Thoracic aorta (tissue), 2 donors: ENCODE measurements at regions not wholly inside any gene's neighbourhood (a gene's known extent, or its start where the extent isn't known, plus 50 kb on each side); places are given as distances from the start of the nearest gene placed in this dataset.

Source experiments
- ATAC-seq: fragments of 150-250 bp; one replicate; pipeline ENCODE4 v1.8.0; 2017; ENCODE audit warnings: low read depth; ENCODE audit not compliant: insufficient number of reproducible peaks, low FRiP score
- DNase-seq: peaks from one replicate; pipeline ENCODE4 v3.0.0-alpha.2; 2020; ENCODE audit warnings: low spot score
- H3K27ac ChIP-seq, 2 donors: fragments of 200-600 bp; sonication (generic); 1 replicate in 1 of 2; 2 replicates in 1 of 2; pipeline ENCODE4 v1.5.1; 2016; ENCODE audit warnings: mild to moderate bottlenecking in 2 of 2, moderate library complexity in 2 of 2
- H3K27me3 ChIP-seq: fragments of 200-600 bp; sonication (generic); replicated peaks from 2 replicates; pipeline ENCODE4 v1.6.0; 2016; ENCODE audit warnings: mild to moderate bottlenecking; ENCODE audit not compliant: insufficient read depth
- H3K36me3 ChIP-seq: fragments of 200-600 bp; sonication (generic); one replicate; pipeline ENCODE4 v1.5.1; 2016
- H3K4me1 ChIP-seq, 2 donors: fragments of 200-600 bp; sonication (generic); 1 replicate in 1 of 2; 2 replicates in 1 of 2; pipeline versions ENCODE4 v1.5.1 to v1.6.0; 2016; ENCODE audit warnings: low read depth in 2 of 2, mild to moderate bottlenecking in 1 of 2; ENCODE audit not compliant: control insufficient read depth in 1 of 2
- H3K4me3 ChIP-seq: fragments of 200-600 bp; sonication (generic); 2 replicates; pipeline ENCODE4 v1.5.1; 2016; ENCODE audit warnings: mild to moderate bottlenecking
- H3K9me3 ChIP-seq: fragments of 200-600 bp; sonication (generic); 2 replicates; pipeline ENCODE4 v1.5.1; 2016
- TF ChIP-seq, protein P1 (sequence below): fragments of 200-600 bp; sonication (generic); IDR thresholded peaks from one replicate; pipeline ENCODE4 v1.5.1; 2019; ENCODE audit warnings: antibody characterized with exemption

DNA sequence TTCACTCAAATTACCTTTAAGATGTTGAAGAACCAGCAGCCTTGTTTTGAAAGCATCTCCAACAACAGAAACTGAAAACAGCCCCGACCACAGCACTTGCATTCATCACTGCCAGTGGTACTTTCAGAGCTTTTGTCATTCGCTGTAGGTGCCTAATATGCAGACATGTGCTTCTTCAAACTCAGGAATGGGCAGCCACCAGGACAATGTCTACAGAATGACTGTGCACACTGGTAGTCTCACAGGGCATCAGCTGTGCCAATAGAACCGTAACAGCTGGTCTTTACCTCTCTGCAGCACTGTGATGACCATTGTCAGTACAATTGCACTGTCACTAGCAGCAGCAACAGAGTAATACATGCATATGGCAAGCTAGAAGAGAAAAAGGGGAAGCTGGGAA is 1149.7 kb downstream of the STPG2 start:
- no peak for DNase-seq
- Histone ChIP-seq H3K4me3 (no peak overlapping the region), H3K9me3 (peaks cover 4% of the 10 kb centered on the region), H3K4me1 (no peaks in the 10 kb centered on the region), H3K36me3 (no peaks in the 10 kb centered on the region), H3K27ac (no peak overlapping the region), H3K27me3 (no peaks in the 10 kb centered on the region)
- ATAC-seq: no peak
- TF ChIP-seq, protein P1, sequence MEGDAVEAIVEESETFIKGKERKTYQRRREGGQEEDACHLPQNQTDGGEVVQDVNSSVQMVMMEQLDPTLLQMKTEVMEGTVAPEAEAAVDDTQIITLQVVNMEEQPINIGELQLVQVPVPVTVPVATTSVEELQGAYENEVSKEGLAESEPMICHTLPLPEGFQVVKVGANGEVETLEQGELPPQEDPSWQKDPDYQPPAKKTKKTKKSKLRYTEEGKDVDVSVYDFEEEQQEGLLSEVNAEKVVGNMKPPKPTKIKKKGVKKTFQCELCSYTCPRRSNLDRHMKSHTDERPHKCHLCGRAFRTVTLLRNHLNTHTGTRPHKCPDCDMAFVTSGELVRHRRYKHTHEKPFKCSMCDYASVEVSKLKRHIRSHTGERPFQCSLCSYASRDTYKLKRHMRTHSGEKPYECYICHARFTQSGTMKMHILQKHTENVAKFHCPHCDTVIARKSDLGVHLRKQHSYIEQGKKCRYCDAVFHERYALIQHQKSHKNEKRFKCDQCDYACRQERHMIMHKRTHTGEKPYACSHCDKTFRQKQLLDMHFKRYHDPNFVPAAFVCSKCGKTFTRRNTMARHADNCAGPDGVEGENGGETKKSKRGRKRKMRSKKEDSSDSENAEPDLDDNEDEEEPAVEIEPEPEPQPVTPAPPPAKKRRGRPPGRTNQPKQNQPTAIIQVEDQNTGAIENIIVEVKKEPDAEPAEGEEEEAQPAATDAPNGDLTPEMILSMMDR: no peak

DNA sequence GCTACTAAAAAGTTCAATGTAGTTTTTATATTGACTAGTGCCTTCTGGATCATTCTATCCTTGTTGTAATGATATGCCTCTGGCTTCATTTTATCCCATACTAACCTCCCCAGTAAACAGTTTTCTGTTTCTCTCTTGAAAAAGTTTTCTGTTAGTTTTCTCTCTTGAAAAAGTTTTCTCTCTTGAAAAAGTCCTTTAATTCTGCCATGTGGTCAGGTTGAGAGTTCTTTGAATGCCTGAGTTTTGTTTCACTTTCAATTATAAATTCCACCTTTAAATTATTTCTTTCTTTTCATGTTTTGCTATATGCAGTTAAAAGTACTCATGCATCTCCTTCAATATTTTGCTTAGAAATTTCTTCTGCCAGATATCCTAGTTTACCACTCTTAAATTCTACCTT is 1139.6 kb downstream of the STPG2 start:
- ATAC-seq: no peak
- TF ChIP-seq, protein P1: no peak

DNA sequence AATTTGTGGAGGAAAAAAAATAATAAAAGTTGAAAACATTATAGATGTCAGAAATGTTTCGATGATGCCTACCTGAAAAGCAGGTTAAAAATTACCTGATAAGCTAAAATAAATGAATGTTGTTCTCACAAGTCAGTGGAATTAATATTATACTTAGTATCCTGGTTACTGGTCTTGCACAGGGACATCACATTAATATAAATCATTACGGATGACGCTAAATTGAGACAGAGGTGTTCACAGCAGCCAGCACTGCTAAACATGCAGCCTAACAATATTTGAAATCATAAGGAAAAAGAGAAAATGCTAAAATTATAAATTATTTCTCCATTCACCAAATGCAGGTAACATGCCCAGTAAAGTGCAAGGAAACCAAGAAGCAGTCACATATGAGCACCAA is 1130.0 kb downstream of the STPG2 start:
- H3K36me3 ChIP-seq: no peaks in the 10 kb centered on the region
- DNase-seq: no peak
- no peak overlapping the region for H3K4me3 ChIP-seq
- no peaks in the 10 kb centered on the region for H3K27me3 ChIP-seq
- no peak overlapping the region for H3K27ac ChIP-seq
- H3K9me3 ChIP-seq: no peaks in the 10 kb centered on the region
- ATAC-seq: no peak
- TF ChIP-seq, protein P1: no peak
- no peaks in the 10 kb centered on the region for H3K4me1 ChIP-seq

More for the DNA sequence above, 1139.6 kb downstream of the STPG2 start:
- DNase-seq: no peak
- Histone ChIP-seq H3K27me3 (no peaks in the 10 kb centered on the region), H3K9me3 (no peaks in the 10 kb centered on the region), H3K36me3 (no peaks in the 10 kb centered on the region), H3K4me1 (no peaks in the 10 kb centered on the region), H3K27ac (no peak overlapping the region), H3K4me3 (no peak overlapping the region)

DNA sequence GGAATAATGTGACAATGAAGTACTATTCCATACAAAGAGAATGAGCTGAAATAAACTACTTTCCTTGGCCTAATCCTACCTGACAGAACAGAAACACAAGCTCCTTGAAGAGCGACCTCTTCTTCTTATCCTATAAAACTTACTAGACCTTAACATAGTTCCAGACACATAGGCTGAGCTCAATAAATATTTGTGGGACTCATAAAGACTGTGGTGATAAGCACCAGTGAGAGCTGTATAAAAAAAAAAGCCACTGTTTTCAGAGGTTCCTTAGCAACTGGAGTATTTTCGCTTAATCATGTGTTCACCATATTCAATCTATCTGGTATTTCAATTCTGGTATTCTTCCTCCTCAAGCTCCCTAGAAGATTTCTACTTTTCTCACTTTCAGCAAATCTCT is 1129.6 kb downstream of the STPG2 start:
- DNase-seq: no peak
- Histone ChIP-seq H3K27me3 (no peaks in the 10 kb centered on the region), H3K4me1 (no peaks in the 10 kb centered on the region), H3K27ac (no peak overlapping the region), H3K9me3 (no peaks in the 10 kb centered on the region), H3K4me3 (no peak overlapping the region), H3K36me3 (no peaks in the 10 kb centered on the region)
- no peak for ATAC-seq
- TF ChIP-seq, protein P1: no peak

DNA sequence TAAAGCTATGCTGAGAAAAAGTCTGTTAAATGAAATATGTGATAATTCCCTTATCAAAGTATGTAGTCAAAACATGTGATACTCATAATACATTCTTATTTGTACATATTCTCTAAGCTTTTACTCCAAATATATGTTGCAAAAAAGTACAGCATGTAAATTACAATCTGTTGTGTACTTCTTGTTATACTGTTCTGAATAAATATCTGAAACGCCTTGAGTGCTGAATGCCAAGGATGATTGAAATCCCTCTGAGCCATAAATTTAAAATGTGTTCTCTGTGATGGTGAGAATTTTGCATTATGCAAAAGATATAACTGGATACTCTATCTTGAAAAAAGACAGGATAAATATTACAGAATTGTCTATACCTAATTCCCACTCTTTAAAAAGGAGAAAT is 1128.0 kb downstream of the STPG2 start:
- Histone ChIP-seq H3K36me3 (no peaks in the 10 kb centered on the region), H3K27ac (no peak overlapping the region), H3K4me3 (no peak overlapping the region), H3K9me3 (no peaks in the 10 kb centered on the region), H3K27me3 (no peaks in the 10 kb centered on the region), H3K4me1 (no peaks in the 10 kb centered on the region)
- no peak for ATAC-seq
- TF ChIP-seq, protein P1: no peak
- DNase-seq: no peak
